ENCODE measurements at regions not wholly inside any gene's neighbourhood (a gene's known extent, or its start where the extent isn't known, plus 50 kb on each side); places are given as distances from the start of the nearest gene placed in this dataset.

DNA sequence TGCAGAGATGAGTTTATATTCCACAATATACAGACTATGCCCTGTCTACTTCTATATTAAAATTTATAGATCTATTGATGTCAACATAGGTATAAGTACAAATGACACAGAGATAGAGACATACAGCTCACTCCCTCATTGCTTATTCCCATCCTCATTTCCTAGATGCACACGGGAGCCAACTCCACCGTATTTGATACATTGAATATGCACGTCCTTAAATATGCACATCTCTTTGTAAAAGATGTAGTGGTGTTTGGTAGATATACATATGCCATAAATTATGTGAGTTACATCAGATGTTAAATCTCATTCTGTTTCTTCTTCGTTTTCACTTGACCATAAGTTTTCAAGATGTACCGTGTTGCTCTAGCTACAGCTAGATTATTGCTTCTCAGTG, 179.2 kb upstream of the RAB6C start:
- H3K27ac ChIP-seq, result no peak overlapping the region
- no peak for DNase-seq (ENCODE audit: low spot score)
- H3K4me3 ChIP-seq, result no peak overlapping the region
- TF ChIP-seq, protein P1, sequence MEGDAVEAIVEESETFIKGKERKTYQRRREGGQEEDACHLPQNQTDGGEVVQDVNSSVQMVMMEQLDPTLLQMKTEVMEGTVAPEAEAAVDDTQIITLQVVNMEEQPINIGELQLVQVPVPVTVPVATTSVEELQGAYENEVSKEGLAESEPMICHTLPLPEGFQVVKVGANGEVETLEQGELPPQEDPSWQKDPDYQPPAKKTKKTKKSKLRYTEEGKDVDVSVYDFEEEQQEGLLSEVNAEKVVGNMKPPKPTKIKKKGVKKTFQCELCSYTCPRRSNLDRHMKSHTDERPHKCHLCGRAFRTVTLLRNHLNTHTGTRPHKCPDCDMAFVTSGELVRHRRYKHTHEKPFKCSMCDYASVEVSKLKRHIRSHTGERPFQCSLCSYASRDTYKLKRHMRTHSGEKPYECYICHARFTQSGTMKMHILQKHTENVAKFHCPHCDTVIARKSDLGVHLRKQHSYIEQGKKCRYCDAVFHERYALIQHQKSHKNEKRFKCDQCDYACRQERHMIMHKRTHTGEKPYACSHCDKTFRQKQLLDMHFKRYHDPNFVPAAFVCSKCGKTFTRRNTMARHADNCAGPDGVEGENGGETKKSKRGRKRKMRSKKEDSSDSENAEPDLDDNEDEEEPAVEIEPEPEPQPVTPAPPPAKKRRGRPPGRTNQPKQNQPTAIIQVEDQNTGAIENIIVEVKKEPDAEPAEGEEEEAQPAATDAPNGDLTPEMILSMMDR (IDR thresholded peaks at IDR 0.05), result no peak

DNA sequence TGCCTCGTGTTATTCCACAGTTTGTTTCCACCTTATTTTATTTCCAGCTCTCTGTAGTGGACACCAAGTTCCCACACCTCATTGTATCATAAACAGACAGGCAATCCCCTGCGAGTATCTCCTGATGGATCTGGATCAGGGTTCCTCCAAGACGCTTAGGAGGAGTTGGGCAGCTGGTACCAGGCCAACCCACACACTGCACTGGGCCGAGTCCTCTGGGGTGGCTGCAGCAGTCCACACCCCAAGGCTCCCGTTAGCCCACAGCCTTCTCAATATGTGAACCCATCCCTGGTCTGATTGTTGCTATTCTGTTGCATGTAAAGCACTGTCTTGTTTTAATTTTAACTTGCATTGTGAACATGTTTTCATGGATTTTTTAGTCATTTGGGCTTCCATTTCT, 178.8 kb upstream of the RAB6C start:
- peak; percentile 43 for DNase-seq (ENCODE audit: low spot score)
- H3K4me3 ChIP-seq, result no peak overlapping the region
- TF ChIP-seq, protein P1 (IDR thresholded peaks at IDR 0.05), result no peak
- no peak overlapping the region for H3K27ac ChIP-seq

DNA sequence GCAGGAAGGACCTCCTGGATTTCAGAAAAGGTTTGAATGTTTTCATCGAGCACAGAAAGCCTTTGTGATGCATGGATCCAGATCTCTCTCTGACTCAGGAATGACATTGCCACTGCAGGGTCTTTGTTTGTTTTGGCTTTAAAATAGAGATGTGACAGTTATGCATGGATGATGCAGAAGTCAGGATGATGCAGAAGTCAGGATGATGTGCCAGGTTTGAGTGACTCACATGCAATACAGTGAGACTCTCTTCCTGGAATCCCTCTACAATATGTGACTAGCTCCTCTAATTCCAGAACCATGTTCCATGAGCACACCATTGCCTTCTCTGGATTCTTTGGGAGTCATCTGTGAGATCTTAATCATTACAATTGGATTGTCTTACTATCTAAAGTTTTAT, 177.9 kb upstream of the RAB6C start:
- TF ChIP-seq, protein P1 (IDR thresholded peaks at IDR 0.05), result no peak
- Histone ChIP-seq H3K4me3 (no peak overlapping the region), H3K27ac (no peak overlapping the region)
- DNase-seq (ENCODE audit: low spot score), result no peak

DNA sequence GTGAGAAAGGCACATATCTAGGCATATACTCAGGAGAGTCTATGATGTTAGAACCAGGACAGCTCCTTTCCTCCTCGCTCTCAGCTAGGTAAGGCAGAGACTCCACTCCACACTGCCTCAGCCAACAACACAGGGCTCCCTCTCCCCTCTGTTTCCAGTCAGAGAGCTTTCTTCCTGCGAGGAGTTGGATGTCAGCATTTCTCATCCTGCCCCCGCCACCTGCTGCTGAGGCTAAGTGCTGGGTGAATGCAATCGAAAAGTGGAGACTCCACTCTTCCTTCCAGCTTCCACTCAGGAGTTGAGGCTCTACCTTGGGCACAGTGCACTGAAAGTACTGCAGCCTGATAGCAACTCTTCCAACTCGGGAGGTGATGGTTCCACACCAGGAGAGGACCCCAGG, 177.2 kb upstream of the RAB6C start:
- TF ChIP-seq, protein P1 (IDR thresholded peaks at IDR 0.05), result no peak
- DNase-seq (ENCODE audit: low spot score), result peak; percentile 40
- no peak overlapping the region for H3K4me3 ChIP-seq
- no peak overlapping the region for H3K27ac ChIP-seq

DNA sequence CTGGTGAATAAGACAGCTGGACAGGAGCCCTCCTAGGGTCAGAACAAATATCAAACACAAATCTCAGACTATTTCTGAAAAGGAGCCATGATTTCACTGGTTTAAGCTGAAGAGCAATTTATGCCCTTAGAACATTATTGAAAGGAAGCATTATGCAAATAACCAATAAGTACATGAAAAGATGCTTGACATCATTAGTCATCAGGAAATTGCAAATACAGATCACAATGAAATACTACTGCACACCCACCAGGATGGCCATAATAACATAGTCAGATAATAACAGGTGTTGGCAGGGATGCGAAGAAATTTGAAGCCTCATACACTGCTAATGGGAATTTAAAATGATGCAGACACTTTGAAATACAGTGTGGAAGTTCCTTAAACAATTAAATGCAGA, 176.4 kb upstream of the RAB6C start:
- TF ChIP-seq, protein P1 (IDR thresholded peaks at IDR 0.05), result no peak
- DNase-seq (ENCODE audit: low spot score), result no peak
- no peak overlapping the region for H3K4me3 ChIP-seq
- H3K27ac ChIP-seq, result no peak overlapping the region

DNA sequence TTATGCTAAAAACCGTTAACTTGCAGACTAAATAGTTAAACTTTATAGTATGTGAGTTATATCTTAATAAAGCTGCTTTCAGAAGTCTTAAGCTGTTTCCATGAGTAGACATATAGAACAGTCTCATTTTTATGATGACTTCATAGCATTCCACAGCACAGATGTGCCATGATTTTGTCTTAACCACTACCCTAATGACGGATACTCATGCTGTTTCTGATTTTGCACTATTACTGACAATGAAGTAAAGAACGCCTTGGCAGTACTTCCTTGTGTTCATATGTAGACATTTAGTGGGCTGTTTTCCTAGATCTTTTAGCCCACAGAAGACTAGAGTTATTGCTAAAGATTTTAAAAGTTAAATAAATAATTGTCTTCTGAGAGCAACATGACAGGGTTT, 175.6 kb upstream of the RAB6C start:
- Histone ChIP-seq H3K27ac (no peak overlapping the region), H3K4me3 (no peak overlapping the region)
- TF ChIP-seq, protein P1 (IDR thresholded peaks at IDR 0.05), result no peak
- DNase-seq (ENCODE audit: low spot score), result no peak

DNA sequence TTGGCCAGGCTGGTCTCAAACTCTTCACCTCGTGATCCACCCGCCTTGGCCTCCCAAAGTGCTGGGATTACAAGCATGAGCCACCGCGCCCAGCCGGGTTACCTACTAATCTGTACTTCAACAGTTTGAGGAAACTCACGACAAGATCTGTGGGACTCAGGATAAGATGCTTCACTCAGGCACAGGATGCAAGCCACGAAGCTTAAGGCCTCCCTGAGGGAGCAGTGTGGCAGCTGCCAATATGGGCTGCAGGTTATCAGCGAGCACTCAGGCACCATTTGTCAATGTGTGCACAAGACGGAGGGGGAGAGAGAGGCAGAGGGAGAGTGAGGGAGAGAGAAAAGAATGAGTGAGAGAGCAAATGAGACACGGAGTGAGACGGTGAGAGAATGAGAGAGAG, 173.6 kb upstream of the RAB6C start:
- TF ChIP-seq, protein P1 (IDR thresholded peaks at IDR 0.05), result no peak
- no peak overlapping the region for H3K27ac ChIP-seq
- no peak overlapping the region for H3K4me3 ChIP-seq
- DNase-seq (ENCODE audit: low spot score), result peak; percentile 31

All from coronary artery (tissue), 2 donors.